GM21717 (cell line): ENCODE measurements at regions not wholly inside any gene's neighbourhood (a gene's known extent, or its start where the extent isn't known, plus 50 kb on each side); places are given as distances from the start of the nearest gene placed in this dataset.
"Not testable (repeated sequence)": the region's sequence is repeated elsewhere in the genome, so short reads cannot be mapped to it uniquely, and the experiment has no call there.

Experiments
- ATAC-seq: cut with Tn5 transposase; IDR thresholded peaks from one replicate; pipeline ENCODE4 v1.9.1; 2021; ENCODE audit warnings: mild to moderate bottlenecking, moderate library complexity; ENCODE audit not compliant: unreplicated experiment

GRCh38 chr16:60605652-60606051, 1430.6 kb downstream of the CDH8 start:
- ATAC-seq = not testable (repeated sequence)

GRCh38 chr16:60605176-60605575, 1431.1 kb downstream of the CDH8 start:
- ATAC-seq = no peak

GRCh38 chr16:60586493-60586892, 1449.7 kb downstream of the CDH8 start:
- ATAC-seq = no peak

- no peak for ATAC-seq
These were observed 1453.7 kb downstream of the CDH8 start for GRCh38 chr16:60582528-60582927.

- ATAC-seq = no peak
These were observed 1469.3 kb downstream of the CDH8 start for GRCh38 chr16:60566901-60567300.

- no peak for ATAC-seq
These were observed 1471.7 kb downstream of the CDH8 start for GRCh38 chr16:60564588-60564987.

GRCh38 chr16:60563166-60563565, 1473.1 kb downstream of the CDH8 start:
- ATAC-seq = no peak

GRCh38 chr16:60558936-60559335, 1477.3 kb downstream of the CDH8 start:
- no peak for ATAC-seq

- ATAC-seq = no peak
These were observed 1483.0 kb downstream of the CDH8 start for GRCh38 chr16:60553090-60553757.

GRCh38 chr16:60541535-60541934, 1494.7 kb downstream of the CDH8 start:
- ATAC-seq = no peak

GRCh38 chr16:60510941-60511340, 1525.3 kb downstream of the CDH8 start:
- ATAC-seq = no peak

- no peak for ATAC-seq
These were observed 1526.0 kb downstream of the CDH8 start for GRCh38 chr16:60510208-60510607.

- ATAC-seq = no peak
These were observed 1545.0 kb downstream of the CDH8 start for GRCh38 chr16:60491273-60491672.

- no peak for ATAC-seq
These were observed 1550.3 kb downstream of the CDH8 start for GRCh38 chr16:60485872-60486489.

GRCh38 chr16:60484901-60485300, 1551.3 kb downstream of the CDH8 start:
- ATAC-seq = no peak

GRCh38 chr16:60481591-60481990, 1554.6 kb downstream of the CDH8 start:
- ATAC-seq = no peak

GRCh38 chr16:60478810-60479209, 1557.4 kb downstream of the CDH8 start:
- no peak for ATAC-seq

- no peak for ATAC-seq
These were observed 1572.3 kb downstream of the CDH8 start for GRCh38 chr16:60463986-60464385.

- ATAC-seq = no peak
These were observed 1576.8 kb downstream of the CDH8 start for GRCh38 chr16:60459463-60459862.

GRCh38 chr16:60458255-60458654, 1578.0 kb downstream of the CDH8 start:
- ATAC-seq = no peak

- ATAC-seq = no peak
These were observed 1583.6 kb downstream of the CDH8 start for GRCh38 chr16:60452646-60453045.

- ATAC-seq = no peak
These were observed 1597.3 kb downstream of the CDH8 start for GRCh38 chr16:60438894-60439293.

GRCh38 chr16:60432472-60432871, 1603.8 kb downstream of the CDH8 start:
- ATAC-seq = no peak
